Fibroblast of peridontal ligament (primary cell): ENCODE measurements at regions not wholly inside any gene's neighbourhood (a gene's known extent, or its start where the extent isn't known, plus 50 kb on each side); places are given as distances from the start of the nearest gene placed in this dataset.

Source experiments
- DNase-seq: peaks from one replicate; pipeline ENCODE4 v3.0.0-alpha.2; 2010; ENCODE audit errors: extremely low read depth

GRCh38 chr1:34408011-34408410 lies 231.3 kb downstream of the C1orf94 start:
- DNase-seq = no peak

- DNase-seq = no peak
These were observed 233.1 kb downstream of the C1orf94 start for GRCh38 chr1:34409689-34410229.

- no peak for DNase-seq
These were observed 236.1 kb downstream of the C1orf94 start for GRCh38 chr1:34412598-34413370.

- DNase-seq = no peak
These were observed 238.4 kb downstream of the C1orf94 start for GRCh38 chr1:34415140-34415539.

GRCh38 chr1:34418166-34418565 lies 241.5 kb downstream of the C1orf94 start:
- no peak for DNase-seq

- DNase-seq = no peak
These were observed 243.0 kb downstream of the C1orf94 start for GRCh38 chr1:34419663-34420136.

- DNase-seq = no peak
These were observed 248.3 kb downstream of the C1orf94 start for GRCh38 chr1:34425046-34425445.

GRCh38 chr1:34425785-34426184 lies 249.1 kb downstream of the C1orf94 start:
- DNase-seq = no peak

- DNase-seq = no peak
These were observed 249.7 kb downstream of the C1orf94 start for GRCh38 chr1:34426325-34426896.

- no peak for DNase-seq
These were observed 250.5 kb downstream of the C1orf94 start for GRCh38 chr1:34427170-34427569.

GRCh38 chr1:34433099-34433498 lies 256.4 kb downstream of the C1orf94 start:
- no peak for DNase-seq

GRCh38 chr1:34436836-34437235 lies 260.1 kb downstream of the C1orf94 start:
- DNase-seq = no peak

- DNase-seq = no peak
These were observed 264.8 kb downstream of the C1orf94 start for GRCh38 chr1:34441259-34442069.

GRCh38 chr1:34444516-34444915 lies 267.8 kb downstream of the C1orf94 start:
- DNase-seq = no peak

GRCh38 chr1:34450325-34450724 lies 273.6 kb downstream of the C1orf94 start:
- DNase-seq = no peak

- DNase-seq = no peak
These were observed 275.7 kb downstream of the C1orf94 start for GRCh38 chr1:34452451-34452850.

GRCh38 chr1:34455121-34455520 lies 278.4 kb downstream of the C1orf94 start:
- no peak for DNase-seq

- DNase-seq = no peak
These were observed 283.5 kb downstream of the C1orf94 start for GRCh38 chr1:34460193-34460592.

GRCh38 chr1:34470401-34470800 lies 284.4 kb upstream of the GJB5 start:
- DNase-seq = no peak

GRCh38 chr1:34474566-34474965 lies 280.3 kb upstream of the GJB5 start:
- no peak for DNase-seq

GRCh38 chr1:34476371-34476770 lies 278.5 kb upstream of the GJB5 start:
- DNase-seq = no peak

- no peak for DNase-seq
These were observed 277.2 kb upstream of the GJB5 start for GRCh38 chr1:34477632-34478141.
